ENCODE measurements at regions not wholly inside any gene's neighbourhood (a gene's known extent, or its start where the extent isn't known, plus 50 kb on each side); places are given as distances from the start of the nearest gene placed in this dataset.

- H3K4me3 ChIP-seq: no peak overlapping the region
- no peak overlapping the region for H3K27ac ChIP-seq
- TF ChIP-seq CTCF (IDR thresholded peaks at IDR 0.05; ENCODE audit: low read depth, low read length): no peak
- no peaks in the 10 kb centered on the region for H3K4me1 ChIP-seq (ENCODE audit: low read depth)
- no peaks in the 10 kb centered on the region for H3K9me3 ChIP-seq (ENCODE audit: low read depth)
- no peak for DNase-seq (ENCODE audit: low read depth in 1 of 2, low spot score in 1 of 2)
- H3K27me3 ChIP-seq: no peaks in the 10 kb centered on the region
- H3K36me3 ChIP-seq: no peaks in the 10 kb centered on the region
These were observed 132.8 kb upstream of the SPATS2L start for GRCh38 chr2:200173691-200174090.

- DNase-seq (ENCODE audit: low read depth in 1 of 2, low spot score in 1 of 2): no peak
- Histone ChIP-seq H3K4me3 (no peak overlapping the region), H3K36me3 (no peaks in the 10 kb centered on the region), H3K9me3 (ENCODE audit: low read depth) (no peaks in the 10 kb centered on the region), H3K27me3 (no peaks in the 10 kb centered on the region), H3K27ac (no peak overlapping the region), H3K4me1 (ENCODE audit: low read depth) (no peaks in the 10 kb centered on the region)
- no peak for TF ChIP-seq CTCF (IDR thresholded peaks at IDR 0.05; ENCODE audit: low read depth, low read length)
These were observed 131.9 kb upstream of the SPATS2L start for GRCh38 chr2:200174433-200175216.

- H3K27me3 ChIP-seq: no peaks in the 10 kb centered on the region
- TF ChIP-seq CTCF (IDR thresholded peaks at IDR 0.05; ENCODE audit: low read depth, low read length): no peak
- no peak for DNase-seq (ENCODE audit: low read depth in 1 of 2, low spot score in 1 of 2)
- H3K27ac ChIP-seq: no peak overlapping the region
- no peak overlapping the region for H3K4me3 ChIP-seq
- no peaks in the 10 kb centered on the region for H3K9me3 ChIP-seq (ENCODE audit: low read depth)
- no peaks in the 10 kb centered on the region for H3K4me1 ChIP-seq (ENCODE audit: low read depth)
- no peaks in the 10 kb centered on the region for H3K36me3 ChIP-seq
These were observed 128.3 kb upstream of the SPATS2L start for GRCh38 chr2:200177971-200178911.

GRCh38 chr2:200179151-200179550 lies 127.3 kb upstream of the SPATS2L start:
- Histone ChIP-seq H3K27ac (no peak overlapping the region), H3K36me3 (no peaks in the 10 kb centered on the region), H3K4me1 (ENCODE audit: low read depth) (no peaks in the 10 kb centered on the region)

GRCh38 chr2:200180943-200181342 lies 125.5 kb upstream of the SPATS2L start:
- H3K27me3 ChIP-seq: no peaks in the 10 kb centered on the region
- no peaks in the 10 kb centered on the region for H3K9me3 ChIP-seq (ENCODE audit: low read depth)
- no peaks in the 10 kb centered on the region for H3K36me3 ChIP-seq
- H3K4me3 ChIP-seq: no peak overlapping the region
- TF ChIP-seq CTCF (IDR thresholded peaks at IDR 0.05; ENCODE audit: low read depth, low read length): no peak
- no peak overlapping the region for H3K27ac ChIP-seq
- no peaks in the 10 kb centered on the region for H3K4me1 ChIP-seq (ENCODE audit: low read depth)
- no peak for DNase-seq (ENCODE audit: low read depth in 1 of 2, low spot score in 1 of 2)

More at GRCh38 chr2:200179151-200179550, 127.3 kb upstream of the SPATS2L start:
- no peaks in the 10 kb centered on the region for H3K9me3 ChIP-seq (ENCODE audit: low read depth)
- TF ChIP-seq CTCF (IDR thresholded peaks at IDR 0.05; ENCODE audit: low read depth, low read length): no peak
- no peak overlapping the region for H3K4me3 ChIP-seq
- no peak for DNase-seq (ENCODE audit: low read depth in 1 of 2, low spot score in 1 of 2)
- H3K27me3 ChIP-seq: no peaks in the 10 kb centered on the region
